G401 (cell line): ENCODE measurements at regions not wholly inside any gene's neighbourhood (a gene's known extent, or its start where the extent isn't known, plus 50 kb on each side); places are given as distances from the start of the nearest gene placed in this dataset.
"Not testable (repeated sequence)": the region's sequence is repeated elsewhere in the genome, so short reads cannot be mapped to it uniquely, and the experiment has no call there.

Experiments used
- DNase-seq: peaks from one replicate; pipeline ENCODE4 v3.0.0-alpha.2; 2015; ENCODE audit warnings: low spot score
- in situ Hi-C: cut with HindIII; loops from 2 replicates; pipeline ENCODE4 v1.10.0; 2016; ENCODE audit warnings: low sequenced_read_pairs, mixed read lengths

DNA sequence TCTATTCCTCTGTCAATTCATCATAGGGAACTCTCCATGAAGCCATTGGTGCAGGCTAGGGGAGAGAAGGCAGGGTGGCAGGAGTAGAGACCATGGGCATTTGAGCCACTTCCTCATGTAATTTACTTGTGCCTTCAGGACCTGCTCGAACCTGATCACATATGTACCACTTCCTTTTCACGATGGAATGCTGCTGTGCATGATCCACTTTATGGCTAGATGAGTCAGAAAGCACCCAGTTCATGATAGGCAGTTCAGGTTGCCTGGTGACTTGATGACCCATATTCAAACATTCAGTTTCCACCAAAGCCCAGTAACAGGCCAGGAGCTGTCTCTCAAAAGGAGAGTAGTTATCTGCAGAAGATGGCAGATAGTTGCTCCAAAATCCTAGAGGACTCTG is 166.0 kb downstream of the EVA1A start:
- in situ Hi-C loops, DNase-seq: not testable (repeated sequence)

DNA sequence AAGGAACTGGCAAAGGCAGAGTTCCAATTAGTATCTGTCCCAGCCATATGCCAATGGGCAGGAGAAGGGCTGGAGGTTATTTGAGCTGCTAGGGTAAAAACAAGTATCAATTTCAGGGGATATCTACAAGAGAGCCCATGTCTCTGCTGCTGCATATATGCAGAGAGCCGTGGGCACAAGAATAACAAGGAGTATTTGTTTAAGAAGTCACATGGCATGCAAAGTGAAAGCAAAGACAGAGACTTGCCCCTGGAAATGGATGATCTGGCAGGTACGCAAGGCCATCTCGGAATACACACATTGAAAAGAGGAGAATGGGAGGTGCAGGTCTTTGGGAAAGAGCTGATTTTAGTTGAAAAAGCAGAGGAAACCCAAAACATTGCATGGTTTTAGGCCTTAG is 170.6 kb downstream of the EVA1A start:
- in situ Hi-C loops = no loop called here
- DNase-seq = no peak

DNA sequence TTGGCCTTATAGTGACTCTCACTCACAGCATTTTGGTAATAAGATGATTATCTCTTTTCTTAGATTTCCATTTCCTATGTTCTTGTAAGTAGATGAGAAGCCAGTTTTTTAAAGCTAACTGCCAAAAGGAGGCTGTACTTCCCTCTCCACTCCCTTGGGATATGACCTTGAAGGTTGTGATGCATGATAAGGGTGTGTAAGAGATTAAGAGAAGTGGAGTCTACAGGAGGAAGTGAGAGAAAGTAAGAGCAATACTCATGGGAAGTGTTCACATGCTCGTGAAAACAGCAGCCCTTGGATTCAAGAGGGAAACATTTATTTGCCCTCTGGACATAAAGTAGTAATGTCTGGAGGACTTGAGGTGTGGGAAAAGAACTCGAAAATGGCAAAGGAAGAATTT is 171.5 kb downstream of the EVA1A start:
- DNase-seq = no peak
- in situ Hi-C loops = no loop called here

DNA sequence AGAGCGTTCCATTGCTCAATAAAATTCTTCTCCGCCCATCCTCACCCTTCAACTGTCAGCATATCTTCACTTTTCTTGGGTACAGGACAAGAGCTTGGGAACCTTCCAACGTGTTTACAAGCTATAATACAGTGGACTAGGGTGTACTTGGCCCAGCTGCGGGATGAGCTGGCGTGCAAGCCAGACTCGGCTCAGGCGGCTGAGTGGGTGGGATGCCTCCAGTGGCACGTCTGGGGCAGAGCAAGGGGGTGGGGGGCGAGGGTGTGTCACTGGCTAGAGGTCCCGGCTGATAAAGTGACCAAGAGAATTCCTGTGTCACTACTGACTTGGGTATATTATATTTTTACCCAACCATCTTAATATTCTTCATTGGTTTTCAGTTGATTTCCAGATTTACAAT is 179.7 kb downstream of the EVA1A start:
- in situ Hi-C loops = no loop called here
- DNase-seq = no peak

DNA sequence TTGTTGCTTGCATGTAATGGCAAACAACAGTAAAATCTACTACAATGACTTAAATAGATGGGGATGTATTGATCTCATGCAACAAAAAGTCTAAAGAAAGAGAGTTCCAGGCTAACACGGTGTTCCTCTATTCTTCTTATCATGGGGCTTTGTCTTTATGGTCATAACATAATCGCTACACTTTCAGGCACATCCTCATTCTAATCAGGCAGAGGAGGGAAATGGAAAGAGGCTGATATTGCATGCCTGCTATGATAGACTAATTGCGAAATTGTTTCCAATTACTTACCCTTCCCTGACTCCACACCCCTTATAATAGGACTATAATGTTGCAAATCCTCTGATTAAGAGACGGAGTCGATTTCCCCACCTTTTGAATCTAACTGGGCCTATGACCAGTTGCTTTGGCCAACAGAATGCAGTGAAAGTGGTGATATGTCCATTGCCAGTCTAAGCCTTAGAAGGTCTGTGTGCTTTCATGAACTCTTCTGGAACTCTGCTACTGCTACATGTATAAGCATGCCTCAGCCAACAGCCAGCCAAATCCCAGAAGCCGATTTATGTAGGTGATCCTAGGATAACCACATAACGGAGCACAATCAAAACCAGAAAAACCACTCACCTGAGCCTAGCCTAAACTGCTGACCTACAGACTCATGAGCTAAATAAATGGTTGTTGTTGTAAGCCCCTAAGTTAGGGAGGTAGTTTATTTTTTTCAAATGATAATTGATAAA is 180.3 kb upstream of the TACR1 start:
- no peak for DNase-seq
- in situ Hi-C loops = no loop called here

DNA sequence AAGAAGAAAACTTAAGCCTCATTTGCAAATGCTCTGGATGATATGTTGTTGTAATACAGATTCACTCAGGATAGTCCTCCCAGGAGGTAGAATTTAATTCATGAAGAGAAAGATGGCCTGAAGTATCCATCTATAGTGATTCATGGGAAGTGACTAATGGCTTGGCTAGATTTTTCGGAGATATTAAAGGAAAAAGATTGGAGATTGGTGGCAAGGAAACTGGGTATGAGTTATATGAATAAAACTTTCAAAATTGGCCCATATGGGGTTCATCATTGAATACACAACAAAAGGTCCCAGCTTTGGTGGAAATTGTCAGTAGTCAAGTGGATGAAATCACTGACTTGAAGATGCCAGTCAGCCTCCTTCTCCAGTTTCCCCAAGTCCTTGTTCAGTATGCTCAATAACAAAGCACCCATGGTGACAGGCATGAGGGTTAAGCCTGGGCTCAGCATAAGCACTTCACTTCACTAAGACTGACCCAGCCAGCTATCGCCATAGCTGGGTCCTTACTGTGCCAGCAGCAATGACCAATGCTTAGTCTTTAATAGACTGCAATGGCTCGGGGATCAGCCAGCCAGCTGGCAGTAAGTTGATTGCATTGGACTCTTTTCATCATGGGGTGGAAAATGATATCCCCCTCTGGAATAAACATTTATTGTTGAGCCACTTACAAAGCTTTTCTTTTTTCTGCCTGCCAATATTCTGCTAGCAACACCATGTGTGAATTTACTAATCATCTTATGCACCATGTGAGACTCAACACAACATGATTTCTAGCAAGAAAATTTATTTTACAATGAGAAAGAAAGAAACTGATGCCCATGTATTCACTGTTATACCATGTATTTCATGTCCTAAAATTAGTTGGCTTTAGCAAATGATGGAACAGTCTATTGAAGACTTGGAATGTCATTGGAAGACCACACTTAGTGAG is 176.6 kb upstream of the TACR1 start:
- no peak for DNase-seq
- in situ Hi-C loops = no loop called here

DNA sequence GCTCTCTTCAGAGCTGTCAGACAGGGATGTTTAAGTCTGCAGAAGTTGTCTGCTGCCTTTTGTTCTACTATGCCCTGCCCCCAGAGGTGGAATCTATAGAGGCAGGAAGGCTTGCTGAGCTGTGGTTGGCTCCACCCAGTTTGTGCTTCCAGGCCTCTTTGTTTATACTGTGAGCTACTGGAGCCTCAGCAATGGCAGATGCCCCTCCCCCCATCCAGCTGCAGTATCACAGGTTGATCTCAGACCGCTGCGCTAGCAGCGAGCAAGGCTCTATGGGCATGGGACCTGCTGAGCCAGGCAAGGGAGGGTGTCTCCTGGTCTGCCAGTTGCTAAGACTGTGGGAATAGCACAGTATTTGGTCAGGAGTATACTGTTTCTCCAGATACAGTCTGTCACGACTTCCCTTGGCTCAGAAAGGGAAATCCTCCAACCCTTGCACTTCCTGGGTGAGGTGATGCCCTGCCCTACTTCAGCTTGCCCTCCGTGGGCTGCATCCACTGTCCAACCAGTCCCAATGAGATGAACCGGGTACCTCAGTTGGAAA is 175.2 kb upstream of the TACR1 start:
- in situ Hi-C loops, DNase-seq: not testable (repeated sequence)

DNA sequence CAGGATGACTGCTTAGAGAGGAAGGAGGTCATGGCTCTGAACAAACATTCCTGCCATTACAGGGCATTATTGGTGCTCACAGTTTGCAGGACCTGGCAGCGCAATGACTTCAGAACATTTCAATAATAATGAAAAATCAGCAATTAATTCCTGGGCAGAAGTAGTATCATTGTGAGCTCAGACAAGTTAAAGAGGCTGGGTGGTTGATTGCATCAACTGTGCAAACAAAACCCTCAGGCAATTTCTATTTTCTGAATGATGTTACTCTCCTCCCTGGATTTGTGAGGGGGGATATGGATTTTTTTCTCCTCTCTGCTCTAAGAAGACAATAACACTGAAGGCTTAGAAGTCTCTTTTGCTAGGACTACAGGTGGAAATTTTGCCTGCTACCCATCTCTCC is 168.1 kb upstream of the TACR1 start:
- in situ Hi-C loops = no loop called here
- no peak for DNase-seq

DNA sequence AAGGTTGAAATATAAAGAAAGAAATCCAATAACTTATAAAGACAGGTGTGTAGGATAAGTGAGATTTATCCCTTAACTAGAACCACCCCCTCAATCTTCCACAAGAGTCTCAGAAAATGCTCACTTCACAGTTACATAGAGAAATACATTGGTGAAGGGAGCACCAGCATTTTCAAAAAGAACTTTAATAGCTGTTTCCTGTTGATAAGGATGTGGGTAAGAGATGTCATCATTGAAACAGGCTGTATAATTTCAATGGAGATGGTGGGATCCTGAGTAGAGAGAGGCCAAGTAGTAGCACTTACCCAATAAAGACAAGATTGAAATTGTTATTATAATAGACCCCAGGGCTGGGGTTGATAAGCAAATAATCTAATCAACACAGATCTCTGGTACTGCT is 162.2 kb upstream of the TACR1 start:
- in situ Hi-C loops = no loop called here
- DNase-seq = no peak

DNA sequence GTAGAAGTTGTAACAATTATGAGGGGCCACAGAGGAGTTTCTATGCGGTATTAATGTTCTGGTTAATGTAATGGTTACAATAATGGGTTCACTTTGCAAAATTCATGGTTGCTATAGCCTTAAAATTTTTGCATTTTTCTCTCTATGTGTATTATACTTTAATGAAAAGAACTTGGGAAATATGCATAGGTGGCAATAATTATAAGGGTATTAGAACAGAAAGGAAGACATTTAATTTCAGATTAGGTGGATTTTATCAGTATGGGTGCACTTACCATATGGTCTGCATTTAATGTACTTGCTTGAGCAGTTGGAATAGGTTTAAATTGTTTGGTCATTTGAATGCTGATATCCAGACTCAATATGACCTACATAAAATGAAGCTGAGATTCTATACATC is 161.6 kb upstream of the TACR1 start:
- no peak for DNase-seq
- in situ Hi-C loops = no loop called here

DNA sequence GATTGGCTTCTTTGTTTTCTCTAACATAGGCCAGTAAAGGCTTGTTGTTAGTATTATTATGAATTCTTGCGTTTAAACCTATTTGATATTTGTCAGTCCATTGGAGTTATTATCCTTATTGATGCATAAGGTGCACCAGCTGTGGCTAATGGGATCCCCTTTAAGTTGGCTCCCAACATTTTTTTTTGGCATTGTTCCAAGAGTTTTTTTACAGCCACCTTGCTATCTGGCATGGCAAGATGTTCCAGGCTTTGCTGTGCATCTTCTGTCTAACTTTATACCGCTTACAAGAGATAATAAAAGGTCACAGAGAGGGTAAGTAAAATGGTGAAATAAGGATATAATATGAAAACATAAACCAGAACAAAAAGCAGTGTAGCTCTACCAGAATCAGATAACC is 157.5 kb upstream of the TACR1 start:
- in situ Hi-C loops = no loop called here
- no peak for DNase-seq

DNA sequence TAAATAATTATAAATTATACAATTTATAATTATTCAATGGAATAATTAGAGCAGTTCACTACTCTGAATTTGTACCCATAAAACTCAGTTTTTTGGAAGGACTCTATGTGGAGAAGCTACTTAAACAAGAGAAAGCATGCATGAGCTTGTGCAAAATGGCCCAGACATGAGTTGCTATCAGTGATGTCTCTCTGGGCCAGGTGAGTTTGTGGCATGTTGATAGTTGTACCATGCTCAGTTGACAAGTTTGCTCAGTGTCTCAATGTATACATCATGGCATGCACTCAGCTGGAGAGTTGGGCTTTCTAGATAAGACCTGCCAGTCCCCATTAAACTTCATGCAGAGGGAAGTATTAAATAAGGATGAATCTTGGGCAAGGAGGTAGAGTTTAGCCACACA is 153.8 kb upstream of the TACR1 start:
- no peak for DNase-seq
- in situ Hi-C loops = no loop called here

DNA sequence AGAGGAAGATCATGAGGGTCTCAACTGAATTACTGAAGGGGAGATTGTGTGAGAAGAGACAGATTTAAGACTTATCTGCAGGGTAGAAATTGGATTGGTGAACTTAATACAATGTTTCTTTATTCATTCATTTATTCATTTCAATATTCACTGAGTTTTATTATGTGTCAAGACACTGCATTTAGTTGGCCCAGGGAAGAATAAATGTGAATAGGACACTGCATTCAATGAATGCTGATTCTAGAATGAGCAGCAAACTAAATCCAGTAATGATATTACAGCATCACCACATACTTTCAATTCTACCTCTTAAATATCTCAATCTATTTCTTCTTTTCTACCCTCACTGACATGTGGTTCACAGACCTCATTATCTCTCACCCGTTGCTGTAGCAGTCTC is 149.0 kb upstream of the TACR1 start:
- DNase-seq = no peak
- in situ Hi-C loops = no loop called here

DNA sequence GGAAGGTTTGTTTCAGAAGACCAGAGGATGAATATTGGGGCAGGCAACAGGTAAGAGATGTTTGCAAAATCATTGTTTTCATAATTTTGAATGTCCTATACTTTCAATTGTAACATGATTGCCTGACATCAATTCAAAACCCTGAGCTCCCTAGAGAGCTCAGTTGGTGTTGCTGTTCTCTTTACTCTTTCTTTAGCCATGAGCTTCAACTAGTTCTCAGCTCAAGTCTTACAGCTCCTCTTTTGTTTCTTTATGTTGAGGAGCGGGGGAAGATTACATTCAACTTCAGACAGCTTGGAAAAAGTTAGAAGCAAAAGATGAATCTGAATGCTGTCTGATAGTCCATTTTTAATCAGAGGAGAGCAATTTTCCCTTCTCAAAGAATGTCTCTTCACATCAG is 144.8 kb upstream of the TACR1 start:
- in situ Hi-C loops = no loop called here

DNA sequence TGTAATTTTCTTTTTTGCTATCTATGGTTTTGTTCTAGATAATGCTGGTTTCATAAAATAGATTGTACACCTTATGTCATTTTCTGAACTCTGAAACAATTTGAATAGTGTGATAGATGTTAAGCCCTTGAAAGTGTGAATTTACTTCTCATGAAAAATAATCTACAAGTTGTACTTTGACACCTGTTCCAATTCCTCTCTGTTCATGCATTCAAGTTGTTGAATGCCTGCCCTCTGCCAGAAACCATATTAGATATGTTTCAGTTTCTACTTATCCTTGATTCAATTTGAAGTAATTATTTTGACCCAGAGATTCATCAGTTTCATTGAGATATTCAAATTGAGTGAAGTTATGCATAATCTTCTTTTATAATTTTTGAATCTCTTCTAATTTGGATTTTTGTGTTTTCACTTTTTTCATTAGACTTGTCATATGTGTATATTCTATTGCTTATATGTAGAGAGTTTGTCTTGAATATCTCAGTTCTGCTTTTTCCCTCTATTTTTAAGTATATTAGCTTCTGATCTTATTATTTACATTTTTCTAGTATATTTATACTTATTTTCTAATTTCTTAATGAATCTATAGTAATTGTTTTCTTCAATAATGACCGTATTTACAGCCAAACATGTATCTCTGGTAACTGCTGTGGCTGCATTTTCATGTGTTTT is 143.3 kb upstream of the TACR1 start:
- no peak for DNase-seq
- in situ Hi-C loops = no loop called here

More for the DNA sequence above, 144.8 kb upstream of the TACR1 start:
- DNase-seq = no peak

DNA sequence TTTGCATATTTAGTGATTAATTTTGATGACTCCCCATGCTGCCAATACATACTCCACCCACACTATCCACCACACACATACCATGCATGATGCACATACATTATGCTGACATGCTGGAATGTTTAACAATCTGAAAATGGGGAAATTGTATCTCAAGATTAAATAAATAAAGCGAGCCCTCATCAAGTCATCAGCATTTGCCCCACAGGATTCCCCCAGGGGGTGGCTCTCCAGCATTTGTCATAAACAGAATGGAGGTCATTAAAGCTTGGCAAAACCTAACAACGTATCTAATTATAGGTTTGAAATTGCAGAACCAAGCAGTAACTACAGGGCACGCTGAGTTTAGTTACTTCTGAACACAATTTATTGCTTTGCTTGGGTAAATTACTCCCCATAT is 141.2 kb upstream of the TACR1 start:
- no peak for DNase-seq
- in situ Hi-C loops = no loop called here

DNA sequence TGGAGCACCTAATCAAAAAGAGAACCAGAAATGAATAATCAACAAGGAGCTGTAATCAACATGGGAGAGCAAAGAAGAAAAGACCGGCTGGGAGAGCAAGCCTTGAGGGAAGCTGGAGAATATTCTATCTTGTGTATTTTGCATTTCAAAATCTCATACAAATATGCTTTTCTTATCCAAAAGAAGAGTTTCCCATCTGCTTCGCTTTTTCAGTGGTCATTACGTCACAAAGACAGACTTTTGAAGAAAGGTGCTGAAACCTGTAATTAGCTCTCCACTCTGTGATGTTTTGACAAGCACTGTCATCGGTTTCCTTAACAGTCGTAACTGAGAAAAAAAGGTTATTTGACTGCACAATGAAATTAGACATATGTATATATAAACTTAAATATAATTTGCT is 139.1 kb upstream of the TACR1 start:
- no peak for DNase-seq
- in situ Hi-C loops = no loop called here

DNA sequence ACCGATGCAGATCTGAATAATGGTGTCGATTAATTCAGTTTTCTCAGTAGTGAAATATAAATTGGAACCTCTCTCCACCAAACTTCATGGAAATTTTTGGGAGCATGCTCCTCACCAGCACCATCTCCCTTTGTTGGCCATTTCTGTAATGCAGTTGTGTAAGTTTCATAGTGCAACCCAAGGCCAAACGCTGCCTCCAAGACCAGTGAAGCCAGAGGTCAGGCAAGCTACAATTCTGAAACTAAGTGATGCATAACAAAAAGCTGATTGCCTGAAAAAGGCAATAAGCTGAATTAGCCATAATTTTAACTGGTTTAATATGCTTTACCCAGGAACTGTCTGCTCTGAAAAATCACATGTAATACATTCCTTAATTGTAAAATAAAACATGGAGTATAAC is 138.3 kb upstream of the TACR1 start:
- no peak for DNase-seq
- in situ Hi-C loops = no loop called here

DNA sequence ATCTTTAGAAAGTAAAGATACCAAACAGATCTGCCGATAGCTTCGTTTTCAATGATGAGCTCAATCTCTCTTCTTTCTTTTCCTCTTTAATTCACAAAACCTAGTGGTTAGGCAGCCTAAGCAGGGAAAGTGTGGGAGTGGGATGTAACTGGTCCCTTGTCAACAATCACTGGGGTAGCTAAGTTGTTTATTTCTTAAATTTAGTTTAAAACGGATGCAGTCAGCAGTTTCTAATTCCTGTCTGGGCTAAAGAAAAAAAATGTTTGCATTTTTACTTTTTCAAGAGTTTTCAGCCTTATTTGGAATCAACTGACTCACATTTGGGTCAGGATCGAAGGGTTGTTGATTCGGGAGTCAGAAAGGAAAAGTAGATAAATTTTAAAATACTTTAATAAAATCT is 137.7 kb upstream of the TACR1 start:
- no peak for DNase-seq
- in situ Hi-C loops = no loop called here

DNA sequence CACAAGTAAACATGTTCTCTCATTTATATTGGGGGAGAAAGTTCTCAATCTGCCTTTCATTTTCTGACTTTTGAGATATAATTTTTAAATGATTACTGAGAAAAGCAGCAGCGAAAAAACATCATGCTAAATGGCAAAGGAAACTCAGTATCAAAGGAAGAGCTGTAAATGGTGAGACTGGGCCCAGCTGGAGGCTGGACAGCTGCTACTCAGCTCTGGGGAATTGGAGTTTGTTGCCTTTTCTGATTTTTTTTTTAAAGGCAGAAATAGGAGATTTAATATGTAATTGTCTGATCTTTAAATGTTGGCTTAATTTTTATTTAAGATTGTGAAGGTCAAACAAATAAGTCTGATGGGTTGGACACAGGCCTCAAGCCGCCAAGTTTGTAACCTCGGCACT is 137.1 kb upstream of the TACR1 start:
- in situ Hi-C loops = no loop called here
- DNase-seq = no peak
